WTC11 (cell line): ENCODE measurements at regions not wholly inside any gene's neighbourhood (a gene's known extent, or its start where the extent isn't known, plus 50 kb on each side); places are given as distances from the start of the nearest gene placed in this dataset.

Experiments used
- ATAC-seq: fragments of 200-7000 bp; cut with Tn5 transposase; 2 replicates; pipeline ENCODE4 v1.10.0; 2021; ENCODE audit warnings: mild to moderate bottlenecking, moderate library complexity
- CTCF ChIA-PET: fragments of 300-600 bp; sonication (Branson Sonifier 250); formaldehyde crosslinking; loops from one replicate; lab custom pipeline; 2021; ENCODE audit warnings: antibody characterized with exemption; lab: Charles Lee
- POLR2A ChIA-PET: fragments of 350-600 bp; sonication (Branson Sonifier 250); formaldehyde crosslinking; loops from one replicate; lab custom pipeline; 2021; ENCODE audit warnings: antibody characterized with exemption; lab: Charles Lee
- DNase-seq: peaks from one replicate; pipeline ENCODE4 v3.0.0; 2021; ENCODE audit warnings: low spot score
- H3K27ac Mint-ChIP-seq: 2 replicates; pipeline ENCODE4 v1.8.0; 2021; ENCODE audit warnings: mixed read lengths
- H3K27me3 Mint-ChIP-seq: 2 replicates; pipeline ENCODE4 v1.8.0; 2021; ENCODE audit warnings: low read depth, mild to moderate bottlenecking, moderate library complexity, mixed read lengths
- H3K36me3 Mint-ChIP-seq: 2 replicates; pipeline ENCODE4 v1.8.0; 2021; ENCODE audit warnings: mixed read lengths
- H3K4me1 Mint-ChIP-seq: 2 replicates; pipeline ENCODE4 v1.8.0; 2022; ENCODE audit warnings: mixed read lengths
- H3K4me3 Mint-ChIP-seq: 2 replicates; pipeline ENCODE4 v1.8.0; 2021; ENCODE audit warnings: mild to moderate bottlenecking, moderate library complexity, mixed read lengths
- H3K9me3 Mint-ChIP-seq: 2 replicates; pipeline ENCODE4 v1.8.0; 2021; ENCODE audit warnings: mixed read lengths
- CREM ChIP-seq: sonication (generic); formaldehyde crosslinking; IDR thresholded peaks from 2 replicates; pipeline ENCODE4 v1.8.1; 2022; ENCODE audit warnings: mild to moderate bottlenecking, missing genetic modification reagents, moderate library complexity
- ELF4 ChIP-seq: sonication (generic); formaldehyde crosslinking; IDR thresholded peaks from 2 replicates; pipeline ENCODE4 v1.8.1; 2022; ENCODE audit warnings: low read depth, mild to moderate bottlenecking, moderate library complexity, missing genetic modification reagents
- ERG ChIP-seq: fragments of 250-450 bp; sonication (Bioruptor Pico); IDR thresholded peaks from 2 replicates; pipeline ENCODE4 v1.8.0; 2021; ENCODE audit warnings: mild to moderate bottlenecking
- ETV6 ChIP-seq: sonication (generic); formaldehyde crosslinking; IDR thresholded peaks from 2 replicates; pipeline ENCODE4 v1.8.1; 2022; ENCODE audit warnings: mild to moderate bottlenecking, missing genetic modification reagents
- FOXK1 ChIP-seq: sonication (generic); formaldehyde crosslinking; IDR thresholded peaks from 2 replicates; pipeline ENCODE4 v1.8.0; 2022; ENCODE audit warnings: mild to moderate bottlenecking, moderate library complexity, missing genetic modification reagents
- HMGXB4 ChIP-seq: sonication (generic); formaldehyde crosslinking; IDR thresholded peaks from 2 replicates; pipeline ENCODE4 v1.8.1; 2023; ENCODE audit warnings: mild to moderate bottlenecking, moderate library complexity, missing genetic modification reagents
- JAZF1 ChIP-seq: fragments of 250-450 bp; sonication (Bioruptor Pico); IDR thresholded peaks from 2 replicates; pipeline ENCODE4 v1.9.0; 2021; ENCODE audit warnings: moderate library complexity, mild to moderate bottlenecking, inconsistent platforms
- KAT7 ChIP-seq: sonication (generic); formaldehyde crosslinking; IDR thresholded peaks from 2 replicates; pipeline ENCODE4 v1.8.1; 2023; ENCODE audit warnings: missing genetic modification reagents, mild to moderate bottlenecking, borderline replicate concordance
- MYBL2 ChIP-seq: sonication (generic); formaldehyde crosslinking; IDR thresholded peaks from 2 replicates; pipeline ENCODE4 v1.8.1; 2023; ENCODE audit warnings: mild to moderate bottlenecking, moderate library complexity, missing genetic modification reagents
- NFATC4 ChIP-seq: fragments of 250-450 bp; sonication (Bioruptor Pico); IDR thresholded peaks from 2 replicates; pipeline ENCODE4 v1.9.0; 2021; ENCODE audit warnings: mild to moderate bottlenecking
- PRDM15 ChIP-seq: sonication (generic); formaldehyde crosslinking; IDR thresholded peaks from 2 replicates; pipeline ENCODE4 v1.8.0; 2022; ENCODE audit warnings: missing genetic modification reagents
- TEAD1 ChIP-seq: sonication (generic); formaldehyde crosslinking; IDR thresholded peaks from 2 replicates; pipeline ENCODE4 v1.8.0; 2022; ENCODE audit warnings: mild to moderate bottlenecking, missing genetic modification reagents
- ZNF232 ChIP-seq: sonication (generic); formaldehyde crosslinking; IDR thresholded peaks from 2 replicates; pipeline ENCODE4 v1.8.0; 2022; ENCODE audit warnings: mild to moderate bottlenecking, missing genetic modification reagents
- TF ChIP-seq, protein P1 (sequence below): sonication (generic); formaldehyde crosslinking; IDR thresholded peaks from 2 replicates; pipeline ENCODE4 v1.8.0; 2023; ENCODE audit warnings: missing genetic modification reagents, mild to moderate bottlenecking, borderline replicate concordance
- TF ChIP-seq, protein P2 (sequence below): sonication (generic); formaldehyde crosslinking; conservative IDR thresholded peaks from 2 replicates; pipeline ENCODE4 v1.8.1; 2023; ENCODE audit warnings: mild to moderate bottlenecking, low read depth, missing genetic modification reagents, moderate library complexity

GRCh38 chr21:39077876-39078275, 105.4 kb downstream of the PSMG1 start:
- no peak for ATAC-seq
- ChIA-PET CTCF (interaction anchor here (0.9 kb wide), 1 partner anchor 9 kb away, joined by 5 read pairs; no protein-coding TSS in a partner anchor), POLR2A (no interaction called here)
- DNase-seq = no peak
- Mint-ChIP-seq H3K4me1 (peaks cover 6% of the 10 kb centered on the region), H3K36me3 (peaks cover 28% of the 10 kb centered on the region), H3K27ac (no peak overlapping the region), H3K4me3 (no peak overlapping the region), H3K27me3 (peaks cover 35% of the 10 kb centered on the region), H3K9me3 (peaks cover 32% of the 10 kb centered on the region)
- TF ChIP-seq JAZF1 (no peak), MYBL2 (CRISPR knock-in tag) (no peak), NFATC4 (CRISPR knock-in tag) (no peak), ETV6 (no peak), CREM (no peak), PRDM15 (no peak), ERG (no peak), HMGXB4 (CRISPR knock-in tag) (no peak), KAT7 (CRISPR knock-in tag) (no peak), FOXK1 (CRISPR knock-in tag) (no peak), ELF4 (CRISPR knock-in tag) (no peak), TEAD1 (CRISPR knock-in tag) (no peak), ZNF232 (CRISPR knock-in tag) (no peak)
- TF ChIP-seq, protein P1, sequence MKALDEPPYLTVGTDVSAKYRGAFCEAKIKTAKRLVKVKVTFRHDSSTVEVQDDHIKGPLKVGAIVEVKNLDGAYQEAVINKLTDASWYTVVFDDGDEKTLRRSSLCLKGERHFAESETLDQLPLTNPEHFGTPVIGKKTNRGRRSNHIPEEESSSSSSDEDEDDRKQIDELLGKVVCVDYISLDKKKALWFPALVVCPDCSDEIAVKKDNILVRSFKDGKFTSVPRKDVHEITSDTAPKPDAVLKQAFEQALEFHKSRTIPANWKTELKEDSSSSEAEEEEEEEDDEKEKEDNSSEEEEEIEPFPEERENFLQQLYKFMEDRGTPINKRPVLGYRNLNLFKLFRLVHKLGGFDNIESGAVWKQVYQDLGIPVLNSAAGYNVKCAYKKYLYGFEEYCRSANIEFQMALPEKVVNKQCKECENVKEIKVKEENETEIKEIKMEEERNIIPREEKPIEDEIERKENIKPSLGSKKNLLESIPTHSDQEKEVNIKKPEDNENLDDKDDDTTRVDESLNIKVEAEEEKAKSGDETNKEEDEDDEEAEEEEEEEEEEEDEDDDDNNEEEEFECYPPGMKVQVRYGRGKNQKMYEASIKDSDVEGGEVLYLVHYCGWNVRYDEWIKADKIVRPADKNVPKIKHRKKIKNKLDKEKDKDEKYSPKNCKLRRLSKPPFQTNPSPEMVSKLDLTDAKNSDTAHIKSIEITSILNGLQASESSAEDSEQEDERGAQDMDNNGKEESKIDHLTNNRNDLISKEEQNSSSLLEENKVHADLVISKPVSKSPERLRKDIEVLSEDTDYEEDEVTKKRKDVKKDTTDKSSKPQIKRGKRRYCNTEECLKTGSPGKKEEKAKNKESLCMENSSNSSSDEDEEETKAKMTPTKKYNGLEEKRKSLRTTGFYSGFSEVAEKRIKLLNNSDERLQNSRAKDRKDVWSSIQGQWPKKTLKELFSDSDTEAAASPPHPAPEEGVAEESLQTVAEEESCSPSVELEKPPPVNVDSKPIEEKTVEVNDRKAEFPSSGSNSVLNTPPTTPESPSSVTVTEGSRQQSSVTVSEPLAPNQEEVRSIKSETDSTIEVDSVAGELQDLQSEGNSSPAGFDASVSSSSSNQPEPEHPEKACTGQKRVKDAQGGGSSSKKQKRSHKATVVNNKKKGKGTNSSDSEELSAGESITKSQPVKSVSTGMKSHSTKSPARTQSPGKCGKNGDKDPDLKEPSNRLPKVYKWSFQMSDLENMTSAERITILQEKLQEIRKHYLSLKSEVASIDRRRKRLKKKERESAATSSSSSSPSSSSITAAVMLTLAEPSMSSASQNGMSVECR (CRISPR knock-in tag) = no peak
- TF ChIP-seq, protein P2, sequence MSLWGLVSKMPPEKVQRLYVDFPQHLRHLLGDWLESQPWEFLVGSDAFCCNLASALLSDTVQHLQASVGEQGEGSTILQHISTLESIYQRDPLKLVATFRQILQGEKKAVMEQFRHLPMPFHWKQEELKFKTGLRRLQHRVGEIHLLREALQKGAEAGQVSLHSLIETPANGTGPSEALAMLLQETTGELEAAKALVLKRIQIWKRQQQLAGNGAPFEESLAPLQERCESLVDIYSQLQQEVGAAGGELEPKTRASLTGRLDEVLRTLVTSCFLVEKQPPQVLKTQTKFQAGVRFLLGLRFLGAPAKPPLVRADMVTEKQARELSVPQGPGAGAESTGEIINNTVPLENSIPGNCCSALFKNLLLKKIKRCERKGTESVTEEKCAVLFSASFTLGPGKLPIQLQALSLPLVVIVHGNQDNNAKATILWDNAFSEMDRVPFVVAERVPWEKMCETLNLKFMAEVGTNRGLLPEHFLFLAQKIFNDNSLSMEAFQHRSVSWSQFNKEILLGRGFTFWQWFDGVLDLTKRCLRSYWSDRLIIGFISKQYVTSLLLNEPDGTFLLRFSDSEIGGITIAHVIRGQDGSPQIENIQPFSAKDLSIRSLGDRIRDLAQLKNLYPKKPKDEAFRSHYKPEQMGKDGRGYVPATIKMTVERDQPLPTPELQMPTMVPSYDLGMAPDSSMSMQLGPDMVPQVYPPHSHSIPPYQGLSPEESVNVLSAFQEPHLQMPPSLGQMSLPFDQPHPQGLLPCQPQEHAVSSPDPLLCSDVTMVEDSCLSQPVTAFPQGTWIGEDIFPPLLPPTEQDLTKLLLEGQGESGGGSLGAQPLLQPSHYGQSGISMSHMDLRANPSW = no peak
